ENCODE measurements at regions not wholly inside any gene's neighbourhood (a gene's known extent, or its start where the extent isn't known, plus 50 kb on each side); places are given as distances from the start of the nearest gene placed in this dataset.

DNA sequence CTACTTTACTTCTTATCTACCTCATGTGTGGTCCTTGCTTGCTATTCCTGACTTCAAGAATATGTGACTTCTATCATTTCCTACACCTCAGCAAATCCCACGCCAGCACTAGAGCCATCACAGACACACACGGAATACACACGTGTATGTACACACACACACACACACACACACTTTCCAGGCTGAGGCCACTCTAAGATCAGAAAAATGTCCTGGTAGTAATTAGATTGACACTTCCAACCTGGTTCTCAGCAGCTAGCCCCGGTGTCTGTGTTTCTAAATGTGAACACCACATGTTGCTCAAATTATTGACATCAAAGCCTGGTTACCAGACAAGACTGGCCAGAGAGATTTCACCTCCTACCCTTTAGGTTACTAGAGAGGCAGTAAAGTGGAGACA, 54.1 kb upstream of the SASH1 start:
- dilution Hi-C loops (cut with HindIII; ENCODE audit: low sequenced_read_pairs, unreplicated experiment), result no loop called here
- no peak overlapping the region for H4K5ac ChIP-seq (ENCODE audit: low read depth, low read length)
- ChIA-PET CTCF (no interaction called here), POLR2A (ENCODE audit: unreplicated experiment) (no interaction called here)
- no peak overlapping the region for H2BK120ac ChIP-seq (ENCODE audit: low read depth, low read length)
- peaks cover 15% of the 10 kb centered on the region for H3K4me1 ChIP-seq (ENCODE audit: control insufficient read depth, insufficient read depth, low read length)
- no peak overlapping the region for H3K4me2 ChIP-seq (ENCODE audit: low read depth, low read length)
- no peaks in the 10 kb centered on the region for H3K9me3 ChIP-seq (ENCODE audit: control insufficient read depth, insufficient read depth, low read length)
- 0 out of 3 replicates have a peak overlapping the region, but pooled peaks have one; percentile 15 for H2BK15ac ChIP-seq (ENCODE audit: low read depth, low read length)
- peak overlapping the region; percentile 31; the same call in 1 of the 2 replicates for H3K4ac ChIP-seq (ENCODE audit: low read depth, low read length)
- H2AK9ac ChIP-seq (replicated peaks; ENCODE audit: low read depth, low read length, poor library complexity), result no peak overlapping the region
- H3K56ac ChIP-seq (ENCODE audit: extremely low read depth, insufficient read depth, low read length), result no peak overlapping the region
- in situ Hi-C loops (cut with MboI; ENCODE audit: low sequenced_read_pairs), result no loop called here
- no peak overlapping the region for H3K4me3 ChIP-seq (ENCODE audit: insufficient read depth, low read depth, low read length)
- ATAC-seq (ENCODE audit: low read depth), result no peak
- 100% methylated on average over 2 of the region's 4 CpGs; no CpG with 5 or more reads in 1 of the 2 experiments for WGBS, 2 experiments (ENCODE audit: extremely low coverage in 2 of 2, insufficient read length in 1 of 2)
- no peaks in the 10 kb centered on the region for H4K20me1 ChIP-seq (ENCODE audit: insufficient read depth, low read length)
- no peak overlapping the region for H2BK5ac ChIP-seq (ENCODE audit: low read depth, low read length, poor library complexity, severe bottlenecking)
- no peak overlapping the region; the same call in 1 of the 2 replicates for H3K23ac ChIP-seq (ENCODE audit: low read depth, low read length)
- H3K18ac ChIP-seq (ENCODE audit: low read depth, low read length), result no peak overlapping the region
- no peak overlapping the region for H4K91ac ChIP-seq (ENCODE audit: insufficient read depth, low read depth, low read length)
- no peak overlapping the region for H3K9ac ChIP-seq (ENCODE audit: low read depth, low read length)
- peaks cover 9% of the 10 kb centered on the region; the same call in 1 of the 2 replicates for H3K9me1 ChIP-seq (ENCODE audit: insufficient read depth, low read length)
- no peak for DNase-seq
- BruUV-seq (replicated peaks), result no TSS peak
- no peak overlapping the region for H4K8ac ChIP-seq (ENCODE audit: low read depth in 2 of 2, low read length in 2 of 2)
- H2AK5ac ChIP-seq (ENCODE audit: low read depth, low read length), result no peak overlapping the region; the same call in 1 of the 2 replicates
- H2BK20ac ChIP-seq (ENCODE audit: low read depth, low read length), result no peak overlapping the region
- H3K36me3 ChIP-seq (ENCODE audit: control insufficient read depth, insufficient read depth, low read length), result no peaks in the 10 kb centered on the region
- H3K14ac ChIP-seq (replicated peaks; ENCODE audit: low read depth, low read length), result no peak overlapping the region
- no peak overlapping the region for H2AFZ ChIP-seq (replicated peaks; ENCODE audit: low read length, poor library complexity)
- H3K79me1 ChIP-seq (ENCODE audit: low read depth in 1 of 2, low read length in 2 of 2), result peaks cover 0 to 40% of the 10 kb centered on the region in 2 experiments; a peak in 3 of 4 replicates
- TF ChIP-seq, protein P1, sequence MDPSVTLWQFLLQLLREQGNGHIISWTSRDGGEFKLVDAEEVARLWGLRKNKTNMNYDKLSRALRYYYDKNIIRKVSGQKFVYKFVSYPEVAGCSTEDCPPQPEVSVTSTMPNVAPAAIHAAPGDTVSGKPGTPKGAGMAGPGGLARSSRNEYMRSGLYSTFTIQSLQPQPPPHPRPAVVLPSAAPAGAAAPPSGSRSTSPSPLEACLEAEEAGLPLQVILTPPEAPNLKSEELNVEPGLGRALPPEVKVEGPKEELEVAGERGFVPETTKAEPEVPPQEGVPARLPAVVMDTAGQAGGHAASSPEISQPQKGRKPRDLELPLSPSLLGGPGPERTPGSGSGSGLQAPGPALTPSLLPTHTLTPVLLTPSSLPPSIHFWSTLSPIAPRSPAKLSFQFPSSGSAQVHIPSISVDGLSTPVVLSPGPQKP (IDR thresholded peaks at IDR 0.05; ENCODE audit: borderline replicate concordance, low read depth, low read length), result no peak
- TF ChIP-seq MAZ (IDR thresholded peaks at IDR 0.05; ENCODE audit: borderline replicate concordance, low read depth, low read length), result no peak
- no peak for TF ChIP-seq SMC3 (IDR thresholded peaks at IDR 0.05; ENCODE audit: low read depth, low read length)
- TF ChIP-seq RCOR1 (IDR thresholded peaks at IDR 0.05; ENCODE audit: insufficient replicate concordance, low read length), result no peak
- no peak for TF ChIP-seq POLR2A (IDR thresholded peaks at IDR 0.05; ENCODE audit: low read depth, low read length)
- no peak for TF ChIP-seq NFE2L2 (IDR thresholded peaks at IDR 0.05; ENCODE audit: low read depth, low read length)
- TF ChIP-seq RAD21 (IDR thresholded peaks at IDR 0.05; ENCODE audit: low read length), result no peak
- no peak for TF ChIP-seq FOS (IDR thresholded peaks at IDR 0.05; ENCODE audit: low read depth, low read length)
- TF ChIP-seq, protein P2, sequence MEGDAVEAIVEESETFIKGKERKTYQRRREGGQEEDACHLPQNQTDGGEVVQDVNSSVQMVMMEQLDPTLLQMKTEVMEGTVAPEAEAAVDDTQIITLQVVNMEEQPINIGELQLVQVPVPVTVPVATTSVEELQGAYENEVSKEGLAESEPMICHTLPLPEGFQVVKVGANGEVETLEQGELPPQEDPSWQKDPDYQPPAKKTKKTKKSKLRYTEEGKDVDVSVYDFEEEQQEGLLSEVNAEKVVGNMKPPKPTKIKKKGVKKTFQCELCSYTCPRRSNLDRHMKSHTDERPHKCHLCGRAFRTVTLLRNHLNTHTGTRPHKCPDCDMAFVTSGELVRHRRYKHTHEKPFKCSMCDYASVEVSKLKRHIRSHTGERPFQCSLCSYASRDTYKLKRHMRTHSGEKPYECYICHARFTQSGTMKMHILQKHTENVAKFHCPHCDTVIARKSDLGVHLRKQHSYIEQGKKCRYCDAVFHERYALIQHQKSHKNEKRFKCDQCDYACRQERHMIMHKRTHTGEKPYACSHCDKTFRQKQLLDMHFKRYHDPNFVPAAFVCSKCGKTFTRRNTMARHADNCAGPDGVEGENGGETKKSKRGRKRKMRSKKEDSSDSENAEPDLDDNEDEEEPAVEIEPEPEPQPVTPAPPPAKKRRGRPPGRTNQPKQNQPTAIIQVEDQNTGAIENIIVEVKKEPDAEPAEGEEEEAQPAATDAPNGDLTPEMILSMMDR (conservative IDR thresholded peaks at IDR 0.05; ENCODE audit: low read depth, low read length), result no peak
- TF ChIP-seq MXI1 (IDR thresholded peaks at IDR 0.05; ENCODE audit: borderline replicate concordance, low read depth, low read length), result no peak
- TF ChIP-seq CEBPB (IDR thresholded peaks at IDR 0.05; ENCODE audit: low read depth, low read length), result no peak
- no peak for TF ChIP-seq RFX5 (IDR thresholded peaks at IDR 0.05; ENCODE audit: low read depth, low read length)
- no peak overlapping the region for H3K27ac ChIP-seq (ENCODE audit: insufficient read depth, low read length)
- no peaks in the 10 kb centered on the region for H3K27me3 ChIP-seq (ENCODE audit: control insufficient read depth, insufficient read depth, low read length)
- intact Hi-C loops (cut with micrococcal nuclease), result no loop called here

Data from IMR-90 (cell line).